WI38 (cell line): ENCODE measurements at regions not wholly inside any gene's neighbourhood (a gene's known extent, or its start where the extent isn't known, plus 50 kb on each side); places are given as distances from the start of the nearest gene placed in this dataset.

Experiments used
- H3K4me3 ChIP-seq: 2 replicates; pipeline ENCODE4 v1.5.1; 2011; ENCODE audit warnings: low read depth, mild to moderate bottlenecking, control low read depth, low read length
- TF ChIP-seq, protein P1 (sequence below): IDR thresholded peaks from 2 replicates; pipeline ENCODE4 v1.5.1; 2012; ENCODE audit warnings: low read depth, mild to moderate bottlenecking, control low read depth, low read length

DNA sequence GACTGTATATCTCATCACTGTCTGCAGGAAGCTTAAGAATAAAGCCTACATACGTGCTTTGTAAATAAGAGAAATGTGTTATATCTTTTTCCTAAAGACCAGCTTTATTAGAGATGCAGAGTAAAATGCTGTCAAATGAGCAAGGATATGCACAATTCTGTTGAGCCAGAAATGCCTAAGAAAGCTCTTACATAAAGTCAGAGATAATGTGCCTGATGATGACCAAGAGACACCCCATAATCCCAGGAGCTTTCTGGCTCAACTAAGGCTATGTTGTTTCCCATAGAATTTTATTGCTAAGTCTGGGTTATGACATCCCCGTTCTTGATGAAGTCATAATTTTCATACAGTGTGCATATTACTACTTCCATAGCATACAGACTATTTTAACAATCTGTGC lies 209.9 kb downstream of the GALC start:
- H3K4me3 ChIP-seq, result no peak overlapping the region
- TF ChIP-seq, protein P1, sequence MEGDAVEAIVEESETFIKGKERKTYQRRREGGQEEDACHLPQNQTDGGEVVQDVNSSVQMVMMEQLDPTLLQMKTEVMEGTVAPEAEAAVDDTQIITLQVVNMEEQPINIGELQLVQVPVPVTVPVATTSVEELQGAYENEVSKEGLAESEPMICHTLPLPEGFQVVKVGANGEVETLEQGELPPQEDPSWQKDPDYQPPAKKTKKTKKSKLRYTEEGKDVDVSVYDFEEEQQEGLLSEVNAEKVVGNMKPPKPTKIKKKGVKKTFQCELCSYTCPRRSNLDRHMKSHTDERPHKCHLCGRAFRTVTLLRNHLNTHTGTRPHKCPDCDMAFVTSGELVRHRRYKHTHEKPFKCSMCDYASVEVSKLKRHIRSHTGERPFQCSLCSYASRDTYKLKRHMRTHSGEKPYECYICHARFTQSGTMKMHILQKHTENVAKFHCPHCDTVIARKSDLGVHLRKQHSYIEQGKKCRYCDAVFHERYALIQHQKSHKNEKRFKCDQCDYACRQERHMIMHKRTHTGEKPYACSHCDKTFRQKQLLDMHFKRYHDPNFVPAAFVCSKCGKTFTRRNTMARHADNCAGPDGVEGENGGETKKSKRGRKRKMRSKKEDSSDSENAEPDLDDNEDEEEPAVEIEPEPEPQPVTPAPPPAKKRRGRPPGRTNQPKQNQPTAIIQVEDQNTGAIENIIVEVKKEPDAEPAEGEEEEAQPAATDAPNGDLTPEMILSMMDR, result no peak

DNA sequence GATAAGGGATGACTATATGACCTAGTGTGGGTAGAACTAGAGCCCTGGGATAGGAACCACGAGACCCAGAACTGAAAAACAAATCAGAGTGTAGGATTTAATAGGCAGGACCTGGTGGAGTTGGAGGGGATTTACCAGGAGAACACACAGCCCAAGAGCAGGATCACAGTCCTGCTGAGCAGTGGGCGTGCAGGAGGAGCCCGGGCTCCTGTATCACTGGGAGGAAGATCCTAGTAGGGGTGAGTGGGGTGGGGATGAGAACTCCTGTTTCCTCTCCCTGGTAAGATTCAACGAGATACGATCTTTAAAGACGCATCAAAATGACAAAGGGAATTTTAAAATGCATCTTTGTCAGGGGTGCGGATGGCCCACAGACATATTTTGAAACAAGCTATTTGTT lies 220.1 kb downstream of the GALC start:
- H3K4me3 ChIP-seq, result no peak overlapping the region
- TF ChIP-seq, protein P1, result no peak

DNA sequence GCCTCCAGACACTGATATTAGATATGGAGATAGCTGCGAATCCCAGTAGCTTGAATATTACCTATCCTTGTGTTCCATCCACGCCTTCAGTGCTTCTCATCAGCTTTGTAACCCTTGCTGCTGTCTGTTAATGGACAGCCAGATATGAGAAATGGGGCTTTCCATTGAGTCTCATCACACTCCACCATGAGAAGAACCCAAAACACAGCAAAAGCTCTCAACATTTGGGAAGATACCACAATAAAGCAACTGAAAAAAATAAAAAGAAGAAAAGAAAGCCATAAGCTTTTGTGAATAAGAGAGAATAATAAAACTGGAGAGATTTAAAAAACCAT lies 225.4 kb downstream of the GALC start:
- TF ChIP-seq, protein P1, result no peak
- no peak overlapping the region for H3K4me3 ChIP-seq

DNA sequence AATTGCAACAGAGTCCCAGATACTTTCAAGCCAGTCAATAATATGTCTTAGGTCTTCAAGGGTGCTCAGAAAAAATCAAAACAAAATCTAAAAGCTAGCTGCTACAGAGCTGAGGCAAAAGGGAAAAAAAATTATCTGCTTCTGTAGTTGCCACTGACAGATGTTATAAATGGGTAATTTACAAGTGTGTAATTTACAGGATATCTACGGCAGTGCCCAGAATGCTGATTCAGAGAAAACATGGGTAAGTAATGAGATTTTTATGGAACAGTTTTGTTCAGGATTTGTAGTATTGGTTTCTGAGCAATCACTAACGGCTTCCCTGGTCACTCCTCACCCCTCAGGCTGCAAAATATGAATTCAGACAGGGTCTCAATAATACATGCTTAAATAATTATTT lies 234.1 kb downstream of the GALC start:
- TF ChIP-seq, protein P1, result no peak
- no peak overlapping the region for H3K4me3 ChIP-seq

DNA sequence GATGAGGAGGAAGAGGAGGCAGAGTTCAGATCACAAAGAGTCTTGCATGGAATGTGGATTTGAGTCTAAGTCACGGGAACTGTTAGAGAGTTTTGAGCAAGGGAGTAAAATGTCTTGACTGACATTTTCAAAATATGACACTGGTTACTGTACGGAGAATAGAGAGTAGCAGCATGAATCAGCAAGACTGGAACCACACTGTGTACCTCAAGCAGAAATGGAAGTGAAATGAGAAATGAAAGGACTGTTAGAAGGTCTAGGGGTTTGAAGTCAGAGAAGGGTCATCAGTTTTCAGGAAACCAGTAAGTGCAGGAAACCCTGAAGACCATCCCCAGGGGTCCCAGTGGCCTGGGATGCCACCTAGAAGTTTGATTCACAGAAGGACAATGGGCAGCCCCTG lies 236.3 kb downstream of the GALC start:
- H3K4me3 ChIP-seq, result no peak overlapping the region
- TF ChIP-seq, protein P1, result no peak

DNA sequence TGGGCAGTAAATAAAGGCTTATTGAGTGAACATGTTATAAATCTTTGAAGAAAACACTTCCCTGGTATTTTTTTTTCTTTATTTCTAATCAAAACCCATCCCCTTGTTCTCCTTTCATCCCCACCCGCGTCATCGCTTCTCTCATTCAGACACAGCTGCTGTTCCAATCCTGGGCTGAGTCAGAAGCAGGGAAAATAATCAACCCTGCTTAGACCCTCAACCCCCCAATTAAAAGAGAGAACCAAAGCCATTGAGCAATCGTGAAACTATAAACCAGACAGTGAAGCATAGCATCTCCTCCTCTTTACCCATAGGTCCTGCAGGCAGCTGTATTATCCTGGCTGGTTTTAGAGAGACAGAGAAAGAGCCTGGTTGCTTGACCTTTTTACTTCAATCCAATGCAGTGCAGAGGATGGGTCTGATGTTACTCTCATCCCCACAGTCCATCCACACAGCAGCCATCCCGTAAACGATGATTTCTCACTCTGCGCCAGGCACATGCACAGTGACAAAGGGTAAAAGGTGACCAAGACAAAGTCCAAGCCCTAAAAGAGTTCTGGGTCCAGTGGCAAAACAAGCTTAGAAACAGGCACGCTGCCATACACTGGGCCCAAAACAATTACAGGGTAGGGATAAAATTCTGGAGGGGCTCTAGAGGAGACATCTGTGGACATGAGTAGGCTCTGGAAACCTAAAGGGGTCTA lies 238.3 kb downstream of the GALC start:
- TF ChIP-seq, protein P1, result no peak
- H3K4me3 ChIP-seq, result no peak overlapping the region

DNA sequence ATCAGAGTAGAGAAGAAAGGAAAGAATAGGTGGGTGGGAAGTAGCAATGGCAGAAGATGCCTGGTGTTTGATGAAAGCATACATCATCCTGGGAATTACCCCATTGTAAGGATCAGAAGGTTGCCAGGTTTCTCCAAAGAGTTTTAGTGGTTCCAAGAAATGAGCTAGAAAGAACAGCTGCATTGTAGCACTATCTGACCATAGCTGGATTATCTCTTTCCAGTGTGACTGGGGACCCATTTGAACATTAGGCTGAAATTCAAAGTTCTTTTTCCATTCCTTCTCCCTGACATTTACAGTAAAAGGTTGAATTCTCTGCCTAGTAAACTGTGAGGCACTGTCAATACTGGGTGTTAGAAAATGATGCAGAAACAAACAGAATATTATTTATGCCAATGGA lies 244.4 kb downstream of the GALC start:
- TF ChIP-seq, protein P1, result no peak
- no peak overlapping the region for H3K4me3 ChIP-seq
